Stimulated activated CD4-positive, alpha-beta T cell treated with anti-CD3 and anti-CD28 coated beads, Interleukin-15, amount 100 ng/mL, for 48 hours (primary cell): ENCODE measurements at regions not wholly inside any gene's neighbourhood (a gene's known extent, or its start where the extent isn't known, plus 50 kb on each side); places are given as distances from the start of the nearest gene placed in this dataset.

Source experiments
- DNase-seq, 2 donors: peaks; one replicate each; pipeline ENCODE4 v3.0.0-alpha.2; 2020; ENCODE audit warnings: low read depth in 2 of 2

- DNase-seq: no peak
These were observed 359.9 kb downstream of the ETS1 start for GRCh38 chr11:128227466-128227865.

- DNase-seq: peak; percentile 49 to 51
These were observed 361.1 kb downstream of the ETS1 start for GRCh38 chr11:128226106-128226716.

- no peak for DNase-seq
These were observed 365.0 kb downstream of the ETS1 start for GRCh38 chr11:128222245-128222884.

- DNase-seq: no peak
These were observed 367.6 kb downstream of the ETS1 start for GRCh38 chr11:128219731-128220120.

GRCh38 chr11:128216198-128216597 lies 371.2 kb downstream of the ETS1 start:
- DNase-seq: no peak

- DNase-seq: no peak
These were observed 372.0 kb downstream of the ETS1 start for GRCh38 chr11:128215238-128215882.

- DNase-seq: no peak
These were observed 373.1 kb downstream of the ETS1 start for GRCh38 chr11:128214263-128214662.

- DNase-seq: no peak
These were observed 373.9 kb downstream of the ETS1 start for GRCh38 chr11:128213461-128213860.

GRCh38 chr11:128212324-128212723 lies 375.0 kb downstream of the ETS1 start:
- no peak for DNase-seq

GRCh38 chr11:128210148-128210940 lies 377.0 kb downstream of the ETS1 start:
- DNase-seq: no peak

GRCh38 chr11:128209138-128209435 lies 378.3 kb downstream of the ETS1 start:
- DNase-seq: no peak

GRCh38 chr11:128208329-128209137 lies 378.8 kb downstream of the ETS1 start:
- DNase-seq: no peak

GRCh38 chr11:128207861-128208321 lies 379.5 kb downstream of the ETS1 start:
- DNase-seq: no peak

- no peak for DNase-seq
These were observed 380.9 kb downstream of the ETS1 start for GRCh38 chr11:128206461-128206860.

GRCh38 chr11:128205796-128206195 lies 381.6 kb downstream of the ETS1 start:
- DNase-seq: no peak

GRCh38 chr11:128204898-128205297 lies 382.5 kb downstream of the ETS1 start:
- no peak for DNase-seq

GRCh38 chr11:128201801-128202200 lies 385.6 kb downstream of the ETS1 start:
- no peak for DNase-seq

GRCh38 chr11:128201009-128201408 lies 386.3 kb downstream of the ETS1 start:
- DNase-seq: no peak

GRCh38 chr11:128200467-128200866 lies 386.9 kb downstream of the ETS1 start:
- DNase-seq: no peak

- no peak for DNase-seq
These were observed 389.1 kb downstream of the ETS1 start for GRCh38 chr11:128198216-128198772.

- DNase-seq: no peak
These were observed 391.1 kb downstream of the ETS1 start for GRCh38 chr11:128196235-128196634.
